GM23248 (cell line): ENCODE measurements at regions not wholly inside any gene's neighbourhood (a gene's known extent, or its start where the extent isn't known, plus 50 kb on each side); places are given as distances from the start of the nearest gene placed in this dataset.

ENCODE experiments used
- DNase-seq: peaks from one replicate; pipeline ENCODE4 v3.0.0-alpha.2; 2015
- H2AFZ ChIP-seq: fragments of 200-600 bp; sonication (generic); 2 replicates; pipeline ENCODE4 v1.6.1; 2016; ENCODE audit warnings: antibody characterized with exemption
- H3F3A ChIP-seq: fragments of 200-600 bp; sonication (generic); 2 replicates; pipeline ENCODE4 v1.6.1; 2016; ENCODE audit warnings: mild to moderate bottlenecking, antibody characterized with exemption, mixed run types; ENCODE audit not compliant: insufficient read depth
- H3K27ac ChIP-seq: fragments of 200-600 bp; sonication (generic); 2 replicates; pipeline ENCODE4 v1.5.1; 2016; ENCODE audit warnings: mild to moderate bottlenecking
- H3K27me3 ChIP-seq: fragments of 200-600 bp; sonication (generic); replicated peaks from 2 replicates; pipeline ENCODE4 v1.6.1; 2016; ENCODE audit warnings: mild to moderate bottlenecking; ENCODE audit not compliant: insufficient read depth
- H3K36me3 ChIP-seq: fragments of 200-600 bp; sonication (generic); 2 replicates; pipeline ENCODE4 v1.6.1; 2016; ENCODE audit warnings: low read depth, mild to moderate bottlenecking
- H3K4me1 ChIP-seq: fragments of 200-600 bp; sonication (generic); 2 replicates; pipeline ENCODE4 v1.6.1; 2016; ENCODE audit warnings: mild to moderate bottlenecking; ENCODE audit not compliant: insufficient read depth
- H3K4me2 ChIP-seq: fragments of 200-600 bp; sonication (generic); one replicate; pipeline ENCODE4 v1.6.1; 2016; ENCODE audit warnings: mild to moderate bottlenecking; ENCODE audit not compliant: unreplicated experiment
- H3K4me3 ChIP-seq: fragments of 200-600 bp; sonication (generic); 2 replicates; pipeline ENCODE4 v1.5.1; 2016; ENCODE audit warnings: mild to moderate bottlenecking
- H3K79me2 ChIP-seq: fragments of 200-600 bp; sonication (generic); 2 replicates; pipeline ENCODE4 v1.6.1; 2016; ENCODE audit warnings: mild to moderate bottlenecking; ENCODE audit not compliant: insufficient read depth
- H3K9ac ChIP-seq: fragments of 200-600 bp; sonication (generic); 2 replicates; pipeline ENCODE4 v1.6.1; 2016; ENCODE audit warnings: mild to moderate bottlenecking
- H3K9me2 ChIP-seq: fragments of 200-600 bp; sonication (generic); 2 replicates; pipeline ENCODE4 v1.6.1; 2016; ENCODE audit warnings: mixed run types, mild to moderate bottlenecking, moderate library complexity; ENCODE audit not compliant: insufficient read depth
- H3K9me3 ChIP-seq: fragments of 200-600 bp; sonication (generic); one replicate; pipeline ENCODE4 v1.6.1; 2017; ENCODE audit warnings: low read depth
- H4K20me1 ChIP-seq: fragments of 200-600 bp; sonication (generic); 2 replicates; pipeline ENCODE4 v1.6.0; 2016; ENCODE audit not compliant: insufficient read depth
- EZH2 ChIP-seq: fragments of 200-600 bp; sonication (generic); IDR thresholded peaks from 2 replicates; pipeline ENCODE4 v1.6.1; 2018; ENCODE audit warnings: antibody characterized with exemption, mild to moderate bottlenecking; ENCODE audit not compliant: insufficient read depth, poor library complexity, severe bottlenecking
- EZH2phosphoT487 ChIP-seq: fragments of 200-600 bp; sonication (generic); IDR thresholded peaks from 2 replicates; pipeline ENCODE4 v1.6.1; 2018; ENCODE audit warnings: antibody characterized with exemption, moderate library complexity, mild to moderate bottlenecking, low read depth; ENCODE audit not compliant: insufficient read depth
- WGBS, 2 experiments: methylation state at CpG; one replicate each; pipeline ENCODE4 v1.1.6; 2015 to 2017; ENCODE audit warnings: low lambda C conversion rate in 2 of 2, low coverage in 1 of 2; ENCODE audit errors: missing lambda C conversion rate in 2 of 2; 5-methylcytosine and 5-hydroxymethylcytosine counted together
- in situ Hi-C: fragments of 300-500 bp; cut with MboI; formaldehyde crosslinking; loops from 2 replicates; pipeline ENCODE4 v1.15.0; 2020

DNA sequence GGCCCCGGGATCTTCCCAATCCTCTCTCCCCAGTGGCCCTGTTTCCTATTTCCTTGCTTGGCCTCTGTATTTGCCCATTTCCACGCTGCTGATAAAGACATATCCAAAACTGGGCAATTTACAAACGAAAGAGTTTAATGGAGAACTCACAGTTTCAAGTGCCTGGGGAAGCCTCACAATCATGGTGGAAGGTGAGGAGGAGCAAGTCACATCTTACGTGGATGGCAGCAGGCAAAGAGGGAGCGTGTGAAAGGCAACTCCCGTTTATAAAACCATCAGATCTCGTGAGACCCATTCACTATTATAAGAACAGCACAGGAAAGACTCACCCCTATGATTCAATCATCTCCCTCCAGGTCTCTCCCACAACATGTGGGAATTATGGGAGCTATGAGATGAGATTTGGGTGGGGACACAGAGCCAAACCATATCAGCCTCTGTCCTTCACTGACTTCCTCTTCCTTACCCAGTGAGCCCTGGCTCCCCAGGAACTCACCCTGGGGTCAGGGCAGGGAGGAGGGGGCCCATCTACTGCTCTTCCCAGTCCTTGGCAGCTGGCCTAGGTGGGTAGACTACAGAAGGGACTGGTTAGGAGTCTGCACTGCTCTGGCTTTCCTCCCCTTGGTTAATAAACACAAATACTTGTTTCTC, 105.8 kb upstream of the MYCN start:
- no peak for TF ChIP-seq EZH2
- TF ChIP-seq EZH2phosphoT487, result no peak

DNA sequence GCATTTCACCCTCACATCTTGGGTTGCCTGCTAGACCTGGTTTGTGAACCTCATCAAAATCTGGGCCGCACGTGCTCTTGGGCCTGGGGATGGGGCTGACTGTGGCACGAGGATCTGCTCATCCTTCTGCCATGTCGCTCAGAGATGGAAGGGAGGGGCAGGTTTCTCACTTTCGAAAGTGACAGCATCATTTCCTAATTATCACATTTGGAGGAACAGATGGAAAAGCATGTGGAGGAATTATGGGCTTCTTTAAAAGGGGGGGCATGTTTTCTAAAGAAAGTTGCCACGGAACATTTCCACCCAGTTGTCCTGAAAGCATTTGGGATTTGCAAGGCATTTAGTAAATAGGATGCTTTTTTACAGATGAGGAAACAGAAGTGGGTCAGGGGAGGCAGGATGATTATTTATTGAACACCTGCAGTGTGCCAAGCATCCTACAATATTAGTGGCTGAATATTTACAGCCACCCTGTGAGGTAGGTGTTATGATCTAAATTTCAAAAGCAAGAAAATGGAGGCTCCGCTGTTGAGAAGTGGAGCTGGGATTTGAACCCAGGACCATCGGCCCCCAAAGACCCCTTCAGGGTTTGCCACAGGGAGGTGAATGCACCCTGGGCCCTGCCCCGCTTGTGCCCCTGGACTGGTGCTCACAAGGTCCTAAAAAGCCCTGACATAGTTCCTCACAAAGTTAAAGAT, 104.2 kb upstream of the MYCN start:
- no peaks in the 10 kb centered on the region for H3K79me2 ChIP-seq
- no peaks in the 10 kb centered on the region for H3K27me3 ChIP-seq
- H3K4me1 ChIP-seq, result no peaks in the 10 kb centered on the region
- WGBS, 2 experiments, result 12 to 13% methylated on average over 9 of the region's 9 CpGs
- no peaks in the 10 kb centered on the region for H3K9me3 ChIP-seq
- H3K36me3 ChIP-seq, result no peaks in the 10 kb centered on the region
- H3F3A ChIP-seq, result no peaks in the 10 kb centered on the region
- no peaks in the 10 kb centered on the region for H4K20me1 ChIP-seq
- no peak overlapping the region for H2AFZ ChIP-seq
- H3K4me2 ChIP-seq, result no peak overlapping the region
- TF ChIP-seq EZH2phosphoT487 (no peak), EZH2 (no peak)
- no peak overlapping the region for H3K4me3 ChIP-seq
- no peaks in the 10 kb centered on the region for H3K9me2 ChIP-seq
- DNase-seq, result no peak
- no peak overlapping the region for H3K9ac ChIP-seq
- in situ Hi-C loops, result no loop called here
- H3K27ac ChIP-seq, result no peak overlapping the region

More for the DNA sequence above, 105.8 kb upstream of the MYCN start:
- Histone ChIP-seq H3K9ac (no peak overlapping the region), H3K79me2 (no peaks in the 10 kb centered on the region), H3K9me3 (no peaks in the 10 kb centered on the region), H3F3A (no peaks in the 10 kb centered on the region), H2AFZ (no peak overlapping the region), H3K4me2 (no peak overlapping the region), H3K36me3 (no peaks in the 10 kb centered on the region), H3K4me1 (no peaks in the 10 kb centered on the region), H3K27me3 (no peaks in the 10 kb centered on the region), H3K9me2 (no peaks in the 10 kb centered on the region), H4K20me1 (no peaks in the 10 kb centered on the region), H3K27ac (no peak overlapping the region), H3K4me3 (no peak overlapping the region)
- in situ Hi-C loops, result no loop called here
- 18 to 19% methylated on average over 7 of the region's 7 CpGs for WGBS, 2 experiments
- DNase-seq, result no peak

DNA sequence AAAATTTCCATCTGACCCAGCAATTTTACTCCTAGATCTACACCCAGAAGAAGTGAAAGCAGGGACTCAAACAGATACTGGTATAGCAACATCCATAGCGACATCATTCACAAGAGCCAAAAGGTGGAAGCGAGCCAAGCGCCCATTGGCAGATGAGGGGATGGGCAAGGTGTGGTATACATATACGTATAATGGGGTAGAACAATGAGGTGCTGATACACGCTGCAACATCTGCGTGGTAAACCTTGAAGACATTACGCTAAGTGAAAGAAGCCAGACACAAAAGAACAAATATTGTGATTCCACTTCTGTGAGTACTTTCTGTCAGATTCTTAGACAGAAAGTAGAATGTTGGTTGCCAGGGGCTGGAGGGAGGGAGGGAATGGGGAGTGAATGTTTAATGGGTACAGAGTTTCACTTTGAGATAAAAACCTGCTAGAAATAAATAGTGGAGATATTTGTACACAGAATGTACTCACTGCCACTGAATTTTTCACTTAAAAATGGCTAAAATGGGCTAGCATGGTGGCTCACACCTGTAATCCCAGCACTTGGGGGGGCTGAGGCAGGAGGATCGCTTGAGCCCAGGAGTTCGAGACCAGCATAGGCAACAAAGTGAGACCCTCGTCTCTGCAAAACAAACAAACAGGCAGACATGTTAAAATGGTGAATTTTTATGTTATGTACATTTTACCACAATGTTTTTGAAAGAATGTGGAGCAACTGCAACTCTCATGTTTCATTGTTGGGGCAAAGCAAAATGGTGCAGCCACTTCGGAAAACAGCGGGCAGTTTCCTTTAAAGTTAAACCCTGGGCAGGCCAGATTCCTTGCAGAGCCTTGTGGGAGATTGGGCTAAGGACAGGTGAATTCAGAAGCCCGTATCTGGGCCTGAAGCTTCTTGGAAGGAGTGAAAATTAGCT, 103.4 kb upstream of the MYCN start:
- H3K4me1 ChIP-seq, result no peaks in the 10 kb centered on the region
- no peaks in the 10 kb centered on the region for H4K20me1 ChIP-seq
- H3K4me3 ChIP-seq, result no peak overlapping the region
- no peaks in the 10 kb centered on the region for H3F3A ChIP-seq
- no peaks in the 10 kb centered on the region for H3K36me3 ChIP-seq
- no peaks in the 10 kb centered on the region for H3K9me2 ChIP-seq
- no peak overlapping the region for H3K27ac ChIP-seq
- 37 to 42% methylated on average over 13 of the region's 13 CpGs for WGBS, 2 experiments
- H3K9me3 ChIP-seq, result no peaks in the 10 kb centered on the region
- in situ Hi-C loops, result no loop called here
- no peak for DNase-seq
- H2AFZ ChIP-seq, result no peak overlapping the region
- no peaks in the 10 kb centered on the region for H3K79me2 ChIP-seq
- H3K4me2 ChIP-seq, result no peak overlapping the region
- no peak overlapping the region for H3K9ac ChIP-seq
- no peaks in the 10 kb centered on the region for H3K27me3 ChIP-seq
- TF ChIP-seq EZH2phosphoT487, result no peak
- TF ChIP-seq EZH2, result no peak

DNA sequence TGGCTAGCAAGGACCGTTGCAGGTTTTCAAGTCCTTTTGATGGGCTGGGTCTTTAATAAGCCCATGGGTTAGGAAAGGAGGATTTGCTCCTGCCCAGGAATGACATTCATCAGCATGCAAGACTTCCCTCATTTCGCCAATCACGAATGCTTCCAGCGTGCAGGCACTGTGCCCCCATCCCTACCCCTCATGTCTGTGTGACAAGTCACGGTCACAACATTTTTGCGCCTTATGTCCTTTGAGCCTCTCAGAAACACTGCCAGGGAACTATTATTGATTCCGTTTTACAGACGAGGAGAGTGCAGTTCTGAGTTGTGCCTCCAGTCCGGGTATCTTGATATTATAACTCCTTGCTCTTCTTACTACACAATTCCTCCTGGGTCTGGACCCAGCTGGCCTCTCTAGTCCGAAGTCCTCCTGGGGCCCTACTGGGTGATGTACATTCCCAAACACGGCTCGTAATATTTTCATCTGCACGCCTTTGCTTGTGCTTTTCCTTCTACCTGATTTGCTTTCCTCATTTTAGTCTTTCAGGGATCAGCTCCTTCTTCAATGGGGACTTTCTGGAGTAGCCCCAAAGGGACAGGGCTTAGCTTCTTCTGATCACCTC, 101.8 kb upstream of the MYCN start:
- Histone ChIP-seq H3K27ac (no peak overlapping the region), H3F3A (no peaks in the 10 kb centered on the region), H3K4me1 (no peaks in the 10 kb centered on the region), H3K4me3 (no peak overlapping the region), H3K36me3 (no peaks in the 10 kb centered on the region), H3K9me3 (no peaks in the 10 kb centered on the region), H3K4me2 (no peak overlapping the region), H3K9me2 (no peaks in the 10 kb centered on the region), H3K79me2 (no peaks in the 10 kb centered on the region), H2AFZ (no peak overlapping the region), H4K20me1 (no peaks in the 10 kb centered on the region), H3K27me3 (no peaks in the 10 kb centered on the region), H3K9ac (no peak overlapping the region)
- in situ Hi-C loops, result no loop called here
- 34 to 37% methylated on average over 13 of the region's 13 CpGs for WGBS, 2 experiments
- no peak for DNase-seq
- no peak for TF ChIP-seq EZH2phosphoT487
- TF ChIP-seq EZH2, result no peak
